ENCODE measurements at regions not wholly inside any gene's neighbourhood (a gene's known extent, or its start where the extent isn't known, plus 50 kb on each side); places are given as distances from the start of the nearest gene placed in this dataset.
A peak's percentile ranks its signal among the peaks of the same experiment; 100 is the strongest.

- DNase-seq (ENCODE audit: low read depth, low spot score), result no peak
- in situ Hi-C loops (cut with HindIII; ENCODE audit: low pct_unique_long_range_greater_than_20kb, low sequenced_read_pairs), result no loop called here
Measured at GRCh38 chr2:205937211-205937610, 148.8 kb downstream of the INO80D start.

- no peak for DNase-seq (ENCODE audit: low read depth, low spot score)
- in situ Hi-C loops (cut with HindIII; ENCODE audit: low pct_unique_long_range_greater_than_20kb, low sequenced_read_pairs), result no loop called here
Measured at GRCh38 chr2:205936446-205936845, 149.5 kb downstream of the INO80D start.

GRCh38 chr2:205934443-205934842 is 151.5 kb downstream of the INO80D start:
- DNase-seq (ENCODE audit: low read depth, low spot score), result peak; percentile 49
- in situ Hi-C loops (cut with HindIII; ENCODE audit: low pct_unique_long_range_greater_than_20kb, low sequenced_read_pairs), result no loop called here

- in situ Hi-C loops (cut with HindIII; ENCODE audit: low pct_unique_long_range_greater_than_20kb, low sequenced_read_pairs), result no loop called here
- DNase-seq (ENCODE audit: low read depth, low spot score), result no peak
Measured at GRCh38 chr2:205932861-205933260, 153.1 kb downstream of the INO80D start.

- DNase-seq (ENCODE audit: low read depth, low spot score), result no peak
- in situ Hi-C loops (cut with HindIII; ENCODE audit: low pct_unique_long_range_greater_than_20kb, low sequenced_read_pairs), result no loop called here
Measured at GRCh38 chr2:205931388-205931787, 154.6 kb downstream of the INO80D start.

GRCh38 chr2:205930209-205930608 is 155.8 kb downstream of the INO80D start:
- DNase-seq (ENCODE audit: low read depth, low spot score), result peak; percentile 19
- in situ Hi-C loops (cut with HindIII; ENCODE audit: low pct_unique_long_range_greater_than_20kb, low sequenced_read_pairs), result no loop called here

- in situ Hi-C loops (cut with HindIII; ENCODE audit: low pct_unique_long_range_greater_than_20kb, low sequenced_read_pairs), result no loop called here
Measured at GRCh38 chr2:205929246-205929942, 156.6 kb downstream of the INO80D start.

GRCh38 chr2:205925373-205926337 is 160.3 kb downstream of the INO80D start:
- in situ Hi-C loops (cut with HindIII; ENCODE audit: low pct_unique_long_range_greater_than_20kb, low sequenced_read_pairs), result no loop called here
- DNase-seq (ENCODE audit: low read depth, low spot score), result peak; percentile 67

More at GRCh38 chr2:205929246-205929942, 156.6 kb downstream of the INO80D start:
- no peak for DNase-seq (ENCODE audit: low read depth, low spot score)

- no peak for DNase-seq (ENCODE audit: low read depth, low spot score)
- in situ Hi-C loops (cut with HindIII; ENCODE audit: low pct_unique_long_range_greater_than_20kb, low sequenced_read_pairs), result no loop called here
Measured at GRCh38 chr2:205924676-205925075, 161.3 kb downstream of the INO80D start.

- DNase-seq (ENCODE audit: low read depth, low spot score), result no peak
- in situ Hi-C loops (cut with HindIII; ENCODE audit: low pct_unique_long_range_greater_than_20kb, low sequenced_read_pairs), result no loop called here
Measured at GRCh38 chr2:205915130-205915524, 170.8 kb downstream of the INO80D start.

- in situ Hi-C loops (cut with HindIII; ENCODE audit: low pct_unique_long_range_greater_than_20kb, low sequenced_read_pairs), result no loop called here
- no peak for DNase-seq (ENCODE audit: low read depth, low spot score)
Measured at GRCh38 chr2:205914213-205915129, 171.5 kb downstream of the INO80D start.

- DNase-seq (ENCODE audit: low read depth, low spot score), result no peak
- in situ Hi-C loops (cut with HindIII; ENCODE audit: low pct_unique_long_range_greater_than_20kb, low sequenced_read_pairs), result no loop called here
Measured at GRCh38 chr2:205913668-205914067, 172.3 kb downstream of the INO80D start.

GRCh38 chr2:205911306-205911705 is 174.7 kb downstream of the INO80D start:
- in situ Hi-C loops (cut with HindIII; ENCODE audit: low pct_unique_long_range_greater_than_20kb, low sequenced_read_pairs), result no loop called here
- DNase-seq (ENCODE audit: low read depth, low spot score), result no peak

GRCh38 chr2:205909184-205909572 is 176.8 kb downstream of the INO80D start:
- in situ Hi-C loops (cut with HindIII; ENCODE audit: low pct_unique_long_range_greater_than_20kb, low sequenced_read_pairs), result no loop called here

GRCh38 chr2:205908212-205909183 is 177.5 kb downstream of the INO80D start:
- DNase-seq (ENCODE audit: low read depth, low spot score), result no peak
- in situ Hi-C loops (cut with HindIII; ENCODE audit: low pct_unique_long_range_greater_than_20kb, low sequenced_read_pairs), result no loop called here

More at GRCh38 chr2:205909184-205909572, 176.8 kb downstream of the INO80D start:
- DNase-seq (ENCODE audit: low read depth, low spot score), result no peak

GRCh38 chr2:205906419-205906818 is 179.6 kb downstream of the INO80D start:
- DNase-seq (ENCODE audit: low read depth, low spot score), result no peak
- in situ Hi-C loops (cut with HindIII; ENCODE audit: low pct_unique_long_range_greater_than_20kb, low sequenced_read_pairs), result no loop called here

- no peak for DNase-seq (ENCODE audit: low read depth, low spot score)
- in situ Hi-C loops (cut with HindIII; ENCODE audit: low pct_unique_long_range_greater_than_20kb, low sequenced_read_pairs), result no loop called here
Measured at GRCh38 chr2:205905576-205905975, 180.4 kb downstream of the INO80D start.

Measured in SK-MEL-5 (cell line).